ENCODE measurements at regions not wholly inside any gene's neighbourhood (a gene's known extent, or its start where the extent isn't known, plus 50 kb on each side); places are given as distances from the start of the nearest gene placed in this dataset.
A peak's percentile ranks its signal among the peaks of the same experiment; 100 is the strongest.

GRCh38 chr4:163673848-163674697 lies 179.6 kb downstream of the TMA16 start:
- Histone ChIP-seq H3K4me1 (no peaks in the 10 kb centered on the region), H3K4me2 (no peak overlapping the region), H3K27ac (no peak overlapping the region), H3K9me3 (no peaks in the 10 kb centered on the region), H3K4me3 (no peak overlapping the region)
- ChIA-PET POLR2A (no interaction called here), CTCF (interaction anchor here (1.0 kb wide), 1 partner anchor 81 kb away, joined by 3 read pairs; no protein-coding TSS in a partner anchor)
- ATAC-seq (no peak), FAIRE-seq (no peak), DNase-seq (ENCODE audit: low read depth in 1 of 2, low spot score in 1 of 2) (no peak)
- WGBS (ENCODE audit: missing lambda C conversion rate), result 5% methylated on average over 5 of the region's 5 CpGs
- TF ChIP-seq, protein P1, sequence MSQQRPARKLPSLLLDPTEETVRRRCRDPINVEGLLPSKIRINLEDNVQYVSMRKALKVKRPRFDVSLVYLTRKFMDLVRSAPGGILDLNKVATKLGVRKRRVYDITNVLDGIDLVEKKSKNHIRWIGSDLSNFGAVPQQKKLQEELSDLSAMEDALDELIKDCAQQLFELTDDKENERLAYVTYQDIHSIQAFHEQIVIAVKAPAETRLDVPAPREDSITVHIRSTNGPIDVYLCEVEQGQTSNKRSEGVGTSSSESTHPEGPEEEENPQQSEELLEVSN (IDR thresholded peaks at IDR 0.05; ENCODE audit: borderline replicate concordance, low read depth), result no peak
- no peak for TF ChIP-seq HDAC2 (IDR thresholded peaks at IDR 0.05)
- TF ChIP-seq RNF2 (IDR thresholded peaks at IDR 0.05; ENCODE audit: borderline replicate concordance, low read depth), result no peak

GRCh38 chr4:163679189-163679588 lies 184.7 kb downstream of the TMA16 start:
- DNase-seq (ENCODE audit: low read depth in 1 of 2, low spot score in 1 of 2), result peak; percentile 12 to 44
- Histone ChIP-seq H3K27ac (no peak overlapping the region), H3K4me3 (no peak overlapping the region), H3K4me2 (no peak overlapping the region), H3K4me1 (no peaks in the 10 kb centered on the region), H3K9me3 (no peaks in the 10 kb centered on the region)
- TF ChIP-seq ZNF302 (CRISPR knock-in tag; IDR thresholded peaks at IDR 0.05) (no peak), CTCF (IDR thresholded peaks at IDR 0.05) (peak; percentile 20; the same call in 2 of the 3 replicates), FOXS1 (CRISPR knock-in tag; IDR thresholded peaks at IDR 0.05) (no peak), FOSB (CRISPR knock-in tag; IDR thresholded peaks at IDR 0.05) (no peak), HOXA7 (CRISPR knock-in tag; IDR thresholded peaks at IDR 0.05) (no peak), NR3C1 (IDR thresholded peaks at IDR 0.05) (no peak), MAFK (IDR thresholded peaks at IDR 0.05; ENCODE audit: partially characterized antibody) (no peak), ESRRA (IDR thresholded peaks at IDR 0.05; ENCODE audit: borderline replicate concordance, low read length) (no peak), RFX5 (IDR thresholded peaks at IDR 0.05) (no peak), CEBPB (IDR thresholded peaks at IDR 0.05) (no peak), SREBF2 (IDR thresholded peaks at IDR 0.05) (no peak), MYC (IDR thresholded peaks at IDR 0.05; ENCODE audit: borderline replicate concordance, low read length) (no peak), HEYL (CRISPR knock-in tag; IDR thresholded peaks at IDR 0.05) (no peak), ELK1 (IDR thresholded peaks at IDR 0.05; ENCODE audit: low read depth, low read length) (no peak), MAZ (IDR thresholded peaks at IDR 0.05; ENCODE audit: borderline replicate concordance, low read depth, low read length) (no peak), JUNB (IDR thresholded peaks at IDR 0.05) (no peak), RARB (CRISPR knock-in tag; IDR thresholded peaks at IDR 0.05) (no peak), TFCP2L1 (CRISPR knock-in tag; IDR thresholded peaks at IDR 0.05) (no peak), RAD21 (conservative IDR thresholded peaks at IDR 0.05 in 1 of 2, IDR thresholded peaks at IDR 0.05 in 1 of 2) (peak; percentile 45 to 51; a peak in 4 of 5 replicates), SMC3 (IDR thresholded peaks at IDR 0.05) (peak; percentile 47), TP53 (CRISPR knock-in tag; IDR thresholded peaks at IDR 0.05) (no peak)
- ATAC-seq, result peak; percentile 73 to 80; a peak in 4 of 6 replicates
- ChIA-PET CTCF (interaction anchor here (0.7 kb wide), 1 partner anchor 241 kb away, joined by 4 read pairs; no protein-coding TSS in a partner anchor), POLR2A (no interaction called here)
- WGBS (ENCODE audit: missing lambda C conversion rate), result 4% methylated on average over 5 of the region's 5 CpGs
- FAIRE-seq, result no peak

Measured in A549 (cell line).